ENCODE measurements at regions not wholly inside any gene's neighbourhood (a gene's known extent, or its start where the extent isn't known, plus 50 kb on each side); places are given as distances from the start of the nearest gene placed in this dataset.

GRCh38 chr7:106177300-106177690, 65.2 kb upstream of the SYPL1 start:
- Histone ChIP-seq H3K36me3 (replicated peaks; ENCODE audit: insufficient read depth, low read length) (no peaks in the 10 kb centered on the region), H3K9me3 (replicated peaks; ENCODE audit: insufficient read depth, low read length) (no peaks in the 10 kb centered on the region), H3K9me2 (replicated peaks; ENCODE audit: insufficient read depth, low read length) (no peaks in the 10 kb centered on the region), H3K4me1 (ENCODE audit: low read length) (peaks cover 47% of the 10 kb centered on the region), H3K27ac (ENCODE audit: low read length) (peak overlapping the region; percentile 90), H2AFZ (ENCODE audit: low read length) (peak overlapping the region; percentile 30; the same call in 1 of the 2 replicates), H3K9ac (ENCODE audit: low read length) (peak overlapping the region; percentile 57), H3K4me3 (ENCODE audit: low read length) (0 out of 2 replicates have a peak overlapping the region, but pooled peaks have one; percentile 1), H3K27me3 (replicated peaks; ENCODE audit: insufficient read depth, low read length) (no peaks in the 10 kb centered on the region), H3F3A (ENCODE audit: insufficient read depth, low read length) (peaks cover 16% of the 10 kb centered on the region), H3K79me2 (ENCODE audit: low read length) (no peaks in the 10 kb centered on the region), H4K20me1 (ENCODE audit: insufficient read depth, low read length) (no peaks in the 10 kb centered on the region), H3K4me2 (ENCODE audit: low read depth, low read length) (peak overlapping the region; percentile 68)
- DNase-seq: peak; percentile 29
- TF ChIP-seq EZH2 (optimal IDR thresholded peaks at IDR 0.05; ENCODE audit: low read depth, low read length): no peak
- no peak for TF ChIP-seq EZH2phosphoT487 (IDR thresholded peaks at IDR 0.05; ENCODE audit: low read length)
- TF ChIP-seq CTCF (IDR thresholded peaks at IDR 0.05; ENCODE audit: low read length): no peak

DNA sequence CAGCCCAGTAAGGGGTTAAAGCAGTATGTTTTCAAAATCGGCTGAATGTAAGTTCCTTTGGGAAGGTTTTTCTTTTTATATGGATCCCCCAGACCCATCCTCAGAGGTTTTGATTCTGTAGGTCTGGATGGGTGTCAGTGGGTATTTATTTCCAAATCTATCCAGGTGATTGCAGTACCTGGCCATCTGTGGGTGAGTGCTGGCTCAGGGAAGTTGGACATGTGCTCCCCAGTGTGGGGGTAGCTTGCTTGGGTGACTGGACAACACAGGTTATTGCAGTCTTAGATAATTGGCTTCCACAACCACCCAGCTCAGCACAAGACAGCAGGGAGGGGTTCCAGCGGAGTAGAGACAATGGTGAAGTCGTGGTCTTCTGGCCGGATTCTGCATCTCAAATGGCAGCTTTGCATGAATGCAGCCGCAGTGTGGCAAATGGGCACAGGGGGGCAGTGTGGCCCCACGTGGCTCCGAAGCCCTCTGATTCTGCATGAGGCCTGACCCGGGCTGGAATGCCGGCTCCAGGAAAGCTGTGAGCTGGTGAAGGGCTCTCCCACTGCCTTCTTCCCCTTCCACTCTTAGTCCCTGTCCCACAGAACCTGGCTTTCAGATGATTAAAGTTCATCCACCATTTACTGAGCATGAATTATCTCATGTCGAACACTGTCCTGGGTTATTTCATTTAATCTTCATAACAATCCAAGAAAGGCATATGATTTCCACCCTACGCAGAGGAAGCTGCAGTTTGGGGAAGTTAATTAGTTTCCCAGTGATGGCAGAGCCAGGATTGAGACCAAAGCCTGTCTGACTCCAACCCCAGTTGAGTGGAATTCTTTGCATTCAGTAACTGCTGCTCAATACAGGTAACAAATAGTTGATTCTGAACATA, 64.5 kb upstream of the SYPL1 start:
- Histone ChIP-seq H3K9ac (ENCODE audit: low read length) (peak overlapping the region; percentile 57), H3K27me3 (replicated peaks; ENCODE audit: insufficient read depth, low read length) (no peaks in the 10 kb centered on the region), H3K4me2 (ENCODE audit: low read depth, low read length) (peak overlapping the region; percentile 68), H3K79me2 (ENCODE audit: low read length) (no peaks in the 10 kb centered on the region), H3F3A (ENCODE audit: insufficient read depth, low read length) (peaks cover 16% of the 10 kb centered on the region), H3K4me1 (ENCODE audit: low read length) (peaks cover 45% of the 10 kb centered on the region), H4K20me1 (ENCODE audit: insufficient read depth, low read length) (no peaks in the 10 kb centered on the region), H3K36me3 (replicated peaks; ENCODE audit: insufficient read depth, low read length) (no peaks in the 10 kb centered on the region), H3K4me3 (ENCODE audit: low read length) (0 out of 2 replicates have a peak overlapping the region, but pooled peaks have one; percentile 1), H2AFZ (ENCODE audit: low read length) (peak overlapping the region; percentile 32), H3K9me3 (replicated peaks; ENCODE audit: insufficient read depth, low read length) (no peaks in the 10 kb centered on the region), H3K9me2 (replicated peaks; ENCODE audit: insufficient read depth, low read length) (no peaks in the 10 kb centered on the region), H3K27ac (ENCODE audit: low read length) (peak overlapping the region; percentile 90)
- TF ChIP-seq CTCF (IDR thresholded peaks at IDR 0.05; ENCODE audit: low read length): peak; percentile 100
- TF ChIP-seq EZH2phosphoT487 (IDR thresholded peaks at IDR 0.05; ENCODE audit: low read length): no peak
- DNase-seq: peak; percentile 83

DNA sequence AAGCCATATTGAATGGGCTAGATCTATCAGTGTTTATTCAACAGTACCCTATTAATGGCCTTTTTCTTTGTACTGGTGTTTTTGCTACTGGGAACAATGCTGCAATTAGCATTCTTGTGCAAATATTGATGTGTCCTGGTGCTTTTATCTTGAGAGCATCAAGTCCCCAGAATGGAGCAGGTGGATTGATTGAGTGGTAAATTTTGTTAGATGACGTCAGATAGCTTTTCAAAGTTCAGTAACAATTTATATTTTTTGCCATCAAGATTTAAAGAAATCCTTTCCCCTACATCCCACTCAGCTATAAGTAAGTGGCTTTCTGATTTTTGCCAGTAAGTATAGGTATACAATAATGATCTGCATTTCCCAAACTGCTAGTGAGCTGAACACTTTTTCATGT, 63.4 kb upstream of the SYPL1 start:
- no peak for TF ChIP-seq CTCF (IDR thresholded peaks at IDR 0.05; ENCODE audit: low read length)
- TF ChIP-seq EZH2 (optimal IDR thresholded peaks at IDR 0.05; ENCODE audit: low read depth, low read length): no peak
- TF ChIP-seq EZH2phosphoT487 (IDR thresholded peaks at IDR 0.05; ENCODE audit: low read length): no peak
- H3K27me3 ChIP-seq (replicated peaks; ENCODE audit: insufficient read depth, low read length): no peaks in the 10 kb centered on the region
- no peaks in the 10 kb centered on the region for H3K79me2 ChIP-seq (ENCODE audit: low read length)
- H3F3A ChIP-seq (ENCODE audit: insufficient read depth, low read length): peaks cover 16% of the 10 kb centered on the region
- no peaks in the 10 kb centered on the region for H3K9me3 ChIP-seq (replicated peaks; ENCODE audit: insufficient read depth, low read length)
- H3K9me2 ChIP-seq (replicated peaks; ENCODE audit: insufficient read depth, low read length): no peaks in the 10 kb centered on the region
- no peak overlapping the region for H2AFZ ChIP-seq (ENCODE audit: low read length)
- DNase-seq: no peak
- no peaks in the 10 kb centered on the region for H3K36me3 ChIP-seq (replicated peaks; ENCODE audit: insufficient read depth, low read length)
- no peak overlapping the region for H3K4me2 ChIP-seq (ENCODE audit: low read depth, low read length)
- no peaks in the 10 kb centered on the region for H4K20me1 ChIP-seq (ENCODE audit: insufficient read depth, low read length)
- no peak overlapping the region for H3K9ac ChIP-seq (ENCODE audit: low read length)
- H3K4me3 ChIP-seq (ENCODE audit: low read length): no peak overlapping the region
- H3K4me1 ChIP-seq (ENCODE audit: low read length): peaks cover 43% of the 10 kb centered on the region
- no peak overlapping the region for H3K27ac ChIP-seq (ENCODE audit: low read length)

All from MM.1S (cell line).